ENCODE measurements at regions not wholly inside any gene's neighbourhood (a gene's known extent, or its start where the extent isn't known, plus 50 kb on each side); places are given as distances from the start of the nearest gene placed in this dataset.

GRCh38 chr3:177371146-177371545, 173.9 kb upstream of the TBL1XR1 start:
- TF ChIP-seq CTCF (IDR thresholded peaks at IDR 0.05; ENCODE audit: insufficient read depth, low read depth, low read length), result no peak
- no peak for DNase-seq (ENCODE audit: low read depth)

GRCh38 chr3:177371888-177372287, 174.6 kb upstream of the TBL1XR1 start:
- no peak for DNase-seq (ENCODE audit: low read depth)
- TF ChIP-seq CTCF (IDR thresholded peaks at IDR 0.05; ENCODE audit: insufficient read depth, low read depth, low read length), result no peak

More at GRCh38 chr3:177371146-177371545, 173.9 kb upstream of the TBL1XR1 start:
- H3K4me3 ChIP-seq (ENCODE audit: low read depth, low read length), result no peak overlapping the region

GRCh38 chr3:177374323-177374722, 177.0 kb upstream of the TBL1XR1 start:
- DNase-seq (ENCODE audit: low read depth), result no peak
- no peak for TF ChIP-seq CTCF (IDR thresholded peaks at IDR 0.05; ENCODE audit: insufficient read depth, low read depth, low read length)
- H3K4me3 ChIP-seq (ENCODE audit: low read depth, low read length), result no peak overlapping the region

More at GRCh38 chr3:177371888-177372287, 174.6 kb upstream of the TBL1XR1 start:
- H3K4me3 ChIP-seq (ENCODE audit: low read depth, low read length), result no peak overlapping the region

GRCh38 chr3:177375316-177375715, 178.0 kb upstream of the TBL1XR1 start:
- H3K4me3 ChIP-seq (ENCODE audit: low read depth, low read length), result no peak overlapping the region
- TF ChIP-seq CTCF (IDR thresholded peaks at IDR 0.05; ENCODE audit: insufficient read depth, low read depth, low read length), result no peak
- DNase-seq (ENCODE audit: low read depth), result no peak

GRCh38 chr3:177377166-177377565, 179.9 kb upstream of the TBL1XR1 start:
- TF ChIP-seq CTCF (IDR thresholded peaks at IDR 0.05; ENCODE audit: insufficient read depth, low read depth, low read length), result no peak
- H3K4me3 ChIP-seq (ENCODE audit: low read depth, low read length), result no peak overlapping the region
- no peak for DNase-seq (ENCODE audit: low read depth)

GRCh38 chr3:177378168-177378567, 180.9 kb upstream of the TBL1XR1 start:
- TF ChIP-seq CTCF (IDR thresholded peaks at IDR 0.05; ENCODE audit: insufficient read depth, low read depth, low read length), result no peak
- H3K4me3 ChIP-seq (ENCODE audit: low read depth, low read length), result no peak overlapping the region
- DNase-seq (ENCODE audit: low read depth), result no peak

GRCh38 chr3:177379045-177379444, 181.8 kb upstream of the TBL1XR1 start:
- no peak overlapping the region for H3K4me3 ChIP-seq (ENCODE audit: low read depth, low read length)
- no peak for DNase-seq (ENCODE audit: low read depth)
- TF ChIP-seq CTCF (IDR thresholded peaks at IDR 0.05; ENCODE audit: insufficient read depth, low read depth, low read length), result no peak
